Mucosa of gallbladder (tissue), 1 donor: ENCODE measurements at regions not wholly inside any gene's neighbourhood (a gene's known extent, or its start where the extent isn't known, plus 50 kb on each side); places are given as distances from the start of the nearest gene placed in this dataset.

Source experiments
- DNase-seq: peaks from one replicate; pipeline ENCODE4 v3.0.0-alpha.2; 2020; ENCODE audit warnings: low spot score
- donor health status: DM: no; HTN: no; CAD: no.

- DNase-seq = no peak
Measured at GRCh38 chr12:60138526-60138925, 542.7 kb downstream of the SLC16A7 start.

GRCh38 chr12:60144395-60144794 lies 548.6 kb downstream of the SLC16A7 start:
- no peak for DNase-seq

- no peak for DNase-seq
Measured at GRCh38 chr12:60148109-60148508, 552.3 kb downstream of the SLC16A7 start.

- no peak for DNase-seq
Measured at GRCh38 chr12:60148831-60149230, 553.0 kb downstream of the SLC16A7 start.

GRCh38 chr12:60152756-60153155 lies 556.9 kb downstream of the SLC16A7 start:
- no peak for DNase-seq

GRCh38 chr12:60159761-60160160 lies 563.9 kb downstream of the SLC16A7 start:
- DNase-seq = no peak

- DNase-seq = no peak
Measured at GRCh38 chr12:60162988-60163720, 567.3 kb downstream of the SLC16A7 start.

GRCh38 chr12:60165781-60166180 lies 570.0 kb downstream of the SLC16A7 start:
- no peak for DNase-seq

- DNase-seq = no peak
Measured at GRCh38 chr12:60168441-60168840, 572.6 kb downstream of the SLC16A7 start.

- no peak for DNase-seq
Measured at GRCh38 chr12:60169904-60170303, 574.1 kb downstream of the SLC16A7 start.

GRCh38 chr12:60172266-60173211 lies 576.7 kb downstream of the SLC16A7 start:
- DNase-seq = no peak

- DNase-seq = no peak
Measured at GRCh38 chr12:60173224-60174170, 577.7 kb downstream of the SLC16A7 start.

- DNase-seq = no peak
Measured at GRCh38 chr12:60174476-60174875, 578.6 kb downstream of the SLC16A7 start.

- no peak for DNase-seq
Measured at GRCh38 chr12:60174941-60175340, 579.1 kb downstream of the SLC16A7 start.

- no peak for DNase-seq
Measured at GRCh38 chr12:60176891-60177290, 581.1 kb downstream of the SLC16A7 start.

GRCh38 chr12:60180298-60180697 lies 584.5 kb downstream of the SLC16A7 start:
- DNase-seq = no peak

GRCh38 chr12:60182354-60182753 lies 586.5 kb downstream of the SLC16A7 start:
- DNase-seq = no peak

GRCh38 chr12:60184096-60184495 lies 588.3 kb downstream of the SLC16A7 start:
- DNase-seq = no peak

GRCh38 chr12:60185060-60185459 lies 589.2 kb downstream of the SLC16A7 start:
- DNase-seq = no peak

GRCh38 chr12:60191271-60191670 lies 595.4 kb downstream of the SLC16A7 start:
- no peak for DNase-seq

- DNase-seq = no peak
Measured at GRCh38 chr12:60191676-60192359, 596.0 kb downstream of the SLC16A7 start.
